Body of pancreas (tissue), 4 donors: ENCODE measurements at regions not wholly inside any gene's neighbourhood (a gene's known extent, or its start where the extent isn't known, plus 50 kb on each side); places are given as distances from the start of the nearest gene placed in this dataset.

ENCODE experiments used
- ATAC-seq: fragments of 150-250 bp; one replicate; pipeline ENCODE4 v1.9.1; 2016
- DNase-seq, 4 donors: peaks; one replicate each; pipeline ENCODE4 v3.0.0-alpha.2; 2019
- H3K27ac ChIP-seq, 4 donors: fragments of 200-600 bp; sonication (generic); 1 replicate in 3 of 4; 2 replicates in 1 of 4; pipeline versions ENCODE4 v1.5.1 to v1.6.1; 2016 to 2019; ENCODE audit warnings: mild to moderate bottlenecking in 1 of 4, mixed read lengths in 1 of 4, moderate library complexity in 1 of 4
- H3K27me3 ChIP-seq, 2 donors: fragments of 200-600 bp; sonication (generic); one replicate each; pipeline ENCODE4 v1.6.0; 2016; ENCODE audit warnings: mild to moderate bottlenecking in 1 of 2
- H3K36me3 ChIP-seq, 2 donors: fragments of 200-600 bp; sonication (generic); replicated peaks in 1 of 2; 2 replicates each; pipeline ENCODE4 v1.5.1; 2016; ENCODE audit warnings: low read depth in 2 of 2; ENCODE audit not compliant: insufficient read depth in 1 of 2
- H3K4me1 ChIP-seq: fragments of 200-600 bp; sonication (generic); one replicate; pipeline ENCODE4 v1.6.0; 2016
- H3K4me3 ChIP-seq, 2 donors: fragments of 200-600 bp; sonication (generic); 1 replicate in 1 of 2; 2 replicates in 1 of 2; pipeline ENCODE4 v1.5.1; 2016 to 2019
- H3K9me3 ChIP-seq, 3 donors: fragments of 200-600 bp; sonication (generic); 1 replicate in 2 of 3; 2 replicates in 1 of 3; pipeline ENCODE4 v1.5.1; 2016
- POLR2A ChIP-seq, 3 donors: fragments of 450-650 bp; IDR thresholded peaks; one replicate each; pipeline ENCODE4 v1.6.1; 2016; ENCODE audit warnings: antibody characterized with exemption in 3 of 3, mild to moderate bottlenecking in 2 of 3
- WGBS, 2 donors: methylation state at CpG; one replicate each; pipeline ENCODE4 v1.1.5; 2017; 5-methylcytosine and 5-hydroxymethylcytosine counted together
- intact Hi-C: fragments of 100-400 bp; cut with DNase I; formaldehyde crosslinking; loops from one replicate; pipeline ENCODE4 v1.15.1; 2023
- TF ChIP-seq, protein P1 (sequence below), 7 experiments: fragments of 450-650 bp in 4 of 7; fragments of 200-600 bp in 3 of 7; sonication (generic) in 3 of 7; IDR thresholded peaks; one replicate each; pipeline ENCODE4 v1.5.1; 2016 to 2019; ENCODE audit warnings: antibody characterized with exemption in 7 of 7

- no peak overlapping the region for H3K27ac ChIP-seq
- WGBS, 2 donors = 65 to 66% methylated on average over 2 of the region's 2 CpGs
- no peaks in the 10 kb centered on the region for H3K36me3 ChIP-seq
- intact Hi-C loops = no loop called here
- no peaks in the 10 kb centered on the region for H3K4me1 ChIP-seq
- no peak overlapping the region for H3K4me3 ChIP-seq
- no peak for DNase-seq
- H3K9me3 ChIP-seq = no peaks in the 10 kb centered on the region
- H3K27me3 ChIP-seq = no peaks in the 10 kb centered on the region
- TF ChIP-seq, protein P1, sequence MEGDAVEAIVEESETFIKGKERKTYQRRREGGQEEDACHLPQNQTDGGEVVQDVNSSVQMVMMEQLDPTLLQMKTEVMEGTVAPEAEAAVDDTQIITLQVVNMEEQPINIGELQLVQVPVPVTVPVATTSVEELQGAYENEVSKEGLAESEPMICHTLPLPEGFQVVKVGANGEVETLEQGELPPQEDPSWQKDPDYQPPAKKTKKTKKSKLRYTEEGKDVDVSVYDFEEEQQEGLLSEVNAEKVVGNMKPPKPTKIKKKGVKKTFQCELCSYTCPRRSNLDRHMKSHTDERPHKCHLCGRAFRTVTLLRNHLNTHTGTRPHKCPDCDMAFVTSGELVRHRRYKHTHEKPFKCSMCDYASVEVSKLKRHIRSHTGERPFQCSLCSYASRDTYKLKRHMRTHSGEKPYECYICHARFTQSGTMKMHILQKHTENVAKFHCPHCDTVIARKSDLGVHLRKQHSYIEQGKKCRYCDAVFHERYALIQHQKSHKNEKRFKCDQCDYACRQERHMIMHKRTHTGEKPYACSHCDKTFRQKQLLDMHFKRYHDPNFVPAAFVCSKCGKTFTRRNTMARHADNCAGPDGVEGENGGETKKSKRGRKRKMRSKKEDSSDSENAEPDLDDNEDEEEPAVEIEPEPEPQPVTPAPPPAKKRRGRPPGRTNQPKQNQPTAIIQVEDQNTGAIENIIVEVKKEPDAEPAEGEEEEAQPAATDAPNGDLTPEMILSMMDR (IDR thresholded peaks at IDR 0.05) = no peak
- TF ChIP-seq POLR2A (IDR thresholded peaks at IDR 0.05) = no peak
- ATAC-seq = no peak
These were observed 140.7 kb upstream of the KLF12 start for GRCh38 chr13:74274916-74275315.

GRCh38 chr13:74273581-74273980 is 139.4 kb upstream of the KLF12 start:
- DNase-seq (no peak), ATAC-seq (no peak)
- Histone ChIP-seq H3K36me3 (no peaks in the 10 kb centered on the region), H3K4me1 (no peaks in the 10 kb centered on the region), H3K9me3 (no peaks in the 10 kb centered on the region), H3K27ac (no peak overlapping the region), H3K27me3 (no peaks in the 10 kb centered on the region), H3K4me3 (no peak overlapping the region)
- 45 to 58% methylated on average over 1 of the region's 1 CpG for WGBS, 2 donors
- no peak for TF ChIP-seq POLR2A (IDR thresholded peaks at IDR 0.05)
- TF ChIP-seq, protein P1 (IDR thresholded peaks at IDR 0.05) = no peak
- intact Hi-C loops = no loop called here

GRCh38 chr13:74272826-74273225 is 138.6 kb upstream of the KLF12 start:
- no peak overlapping the region for H3K4me3 ChIP-seq
- TF ChIP-seq POLR2A (IDR thresholded peaks at IDR 0.05) = no peak
- TF ChIP-seq, protein P1 (IDR thresholded peaks at IDR 0.05) = no peak
- no peaks in the 10 kb centered on the region for H3K9me3 ChIP-seq
- intact Hi-C loops = no loop called here
- 50 to 53% methylated on average over 1 of the region's 1 CpG for WGBS, 2 donors
- H3K27ac ChIP-seq = no peak overlapping the region
- H3K4me1 ChIP-seq = no peaks in the 10 kb centered on the region
- no peak for ATAC-seq
- no peak for DNase-seq
- no peaks in the 10 kb centered on the region for H3K36me3 ChIP-seq
- H3K27me3 ChIP-seq = no peaks in the 10 kb centered on the region

DNA sequence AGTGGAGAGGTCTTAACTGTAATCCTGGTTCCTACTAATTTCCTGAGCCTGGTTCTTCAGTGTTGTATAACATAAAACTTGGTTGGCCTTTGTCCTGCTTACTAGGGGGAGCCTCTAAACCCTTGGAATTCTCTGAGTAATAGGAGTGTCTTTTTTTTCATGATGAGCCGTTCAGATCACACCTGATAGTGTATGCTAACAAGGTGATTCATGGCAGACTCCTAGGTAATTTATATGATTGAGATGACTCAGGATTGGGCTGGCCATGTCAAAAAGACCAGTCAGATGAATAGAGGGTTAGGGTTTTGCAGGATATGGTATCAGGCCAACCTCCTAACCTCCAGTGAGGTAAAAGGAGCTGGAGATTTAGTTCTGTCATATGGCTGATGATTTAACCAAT is 135.8 kb upstream of the KLF12 start:
- no peaks in the 10 kb centered on the region for H3K36me3 ChIP-seq
- DNase-seq (no peak), ATAC-seq (no peak)
- TF ChIP-seq, protein P1 (IDR thresholded peaks at IDR 0.05) = no peak
- TF ChIP-seq POLR2A (IDR thresholded peaks at IDR 0.05) = no peak
- WGBS, 2 donors = 29 to 63% methylated on average over 1 of the region's 1 CpG
- no peaks in the 10 kb centered on the region for H3K27me3 ChIP-seq
- H3K4me1 ChIP-seq = no peaks in the 10 kb centered on the region
- intact Hi-C loops = no loop called here
- H3K9me3 ChIP-seq = no peaks in the 10 kb centered on the region
- H3K4me3 ChIP-seq = no peak overlapping the region
- H3K27ac ChIP-seq = no peak overlapping the region

- intact Hi-C loops = no loop called here
- DNase-seq (no peak), ATAC-seq (no peak)
- Histone ChIP-seq H3K4me1 (no peaks in the 10 kb centered on the region), H3K27ac (no peak overlapping the region), H3K9me3 (peaks cover 0 to 4% (median 0%) of the 10 kb centered on the region in 3 donors), H3K4me3 (no peak overlapping the region), H3K36me3 (no peaks in the 10 kb centered on the region), H3K27me3 (no peaks in the 10 kb centered on the region)
- TF ChIP-seq, protein P1 (IDR thresholded peaks at IDR 0.05) = no peak
- TF ChIP-seq POLR2A (IDR thresholded peaks at IDR 0.05) = no peak
- WGBS, 2 donors = 60 to 75% methylated on average over 1 of the region's 1 CpG
These were observed 132.7 kb upstream of the KLF12 start for GRCh38 chr13:74266861-74267260.
